ENCODE measurements at regions not wholly inside any gene's neighbourhood (a gene's known extent, or its start where the extent isn't known, plus 50 kb on each side); places are given as distances from the start of the nearest gene placed in this dataset.

- TF ChIP-seq GATA2 (IDR thresholded peaks at IDR 0.05; ENCODE audit: low read depth, low read length) (no peak), GATA3 (IDR thresholded peaks at IDR 0.05; ENCODE audit: low read depth, low read length) (no peak)
Observed at GRCh38 chr4:43362875-43363636, 470.5 kb downstream of the GRXCR1 start.

Data from SH-SY5Y (cell line).